Activated CD8-positive, alpha-beta T cell treated with anti-CD3 and anti-CD28 coated beads, Interleukin-2, amount 10 ng/mL, durations not matched to agents 7 days and 5 days (primary cell): ENCODE measurements at regions not wholly inside any gene's neighbourhood (a gene's known extent, or its start where the extent isn't known, plus 50 kb on each side); places are given as distances from the start of the nearest gene placed in this dataset.

ENCODE experiments used
- ATAC-seq: fragments of 150-1000 bp; cut with Tn5 transposase; one replicate; pipeline ENCODE4 v1.10.0; 2021; ENCODE audit warnings: moderate library complexity
- CTCF ChIA-PET: fragments of 350-600 bp; sonication (Branson Sonifier 250); formaldehyde crosslinking; loops from one replicate; lab custom pipeline; 2021; ENCODE audit warnings: antibody characterized with exemption; lab: Charles Lee
- POLR2A ChIA-PET: fragments of 350-600 bp; sonication (Branson Sonifier 250); formaldehyde crosslinking; loops from one replicate; lab custom pipeline; 2021; ENCODE audit warnings: antibody characterized with exemption; lab: Charles Lee
- DNase-seq: peaks from one replicate; pipeline ENCODE4 v3.0.0-alpha.2; 2020
- H3K27ac Mint-ChIP-seq: one replicate; pipeline ENCODE4 v1.8.0; 2021; ENCODE audit warnings: mild to moderate bottlenecking, mixed read lengths
- H3K27me3 Mint-ChIP-seq: one replicate; pipeline ENCODE4 v1.8.0; 2021; ENCODE audit warnings: low read depth, mixed read lengths
- H3K36me3 Mint-ChIP-seq: one replicate; pipeline ENCODE4 v1.8.0; 2021; ENCODE audit warnings: low read depth, mixed read lengths
- H3K4me1 Mint-ChIP-seq: one replicate; pipeline ENCODE4 v1.8.0; 2021; ENCODE audit warnings: low read depth, mixed read lengths
- H3K4me3 Mint-ChIP-seq: one replicate; pipeline ENCODE4 v1.8.0; 2021; ENCODE audit warnings: mild to moderate bottlenecking, mixed read lengths
- H3K9me3 Mint-ChIP-seq: one replicate; pipeline ENCODE4 v1.8.0; 2022; ENCODE audit warnings: mixed read lengths; ENCODE audit not compliant: insufficient read depth

GRCh38 chr5:91221917-91222316 is 161.2 kb downstream of the ARRDC3 start:
- CTCF ChIA-PET, result interaction anchor here (1.6 to 11.4 kb wide), 2 partner anchors 163 to 290 kb away, joined by 6 to 230 read pairs; partner anchors contain the start of gene ARRDC3
- no peaks in the 10 kb centered on the region for H3K9me3 Mint-ChIP-seq
- H3K4me3 Mint-ChIP-seq, result no peak overlapping the region
- no peak for DNase-seq
- no peaks in the 10 kb centered on the region for H3K36me3 Mint-ChIP-seq
- no peak overlapping the region for H3K27ac Mint-ChIP-seq
- no peak for ATAC-seq
- POLR2A ChIA-PET, result interaction anchor here (1.8 kb wide), 1 partner anchor 161 kb away, joined by 5 read pairs; the partner anchor contains the start of gene ARRDC3
- H3K27me3 Mint-ChIP-seq, result peaks cover 4% of the 10 kb centered on the region
- H3K4me1 Mint-ChIP-seq, result peaks cover 3% of the 10 kb centered on the region

- ATAC-seq (no peak), DNase-seq (peak; percentile 39)
- Mint-ChIP-seq H3K36me3 (no peaks in the 10 kb centered on the region), H3K4me3 (no peak overlapping the region), H3K27ac (no peak overlapping the region), H3K27me3 (peaks cover 1% of the 10 kb centered on the region), H3K4me1 (peaks cover 3% of the 10 kb centered on the region), H3K9me3 (no peaks in the 10 kb centered on the region)
- ChIA-PET CTCF (interaction anchor here (0.7 to 11.4 kb wide), 27 partner anchors 8 to 355 kb away, joined by 3 to 230 read pairs (median 5); partner anchors contain the start of gene ARRDC3), POLR2A (interaction anchor here (0.6 to 2.7 kb wide), 3 partner anchors 140 to 164 kb away, joined by 3 to 20 read pairs (median 3); partner anchors contain the start of gene ARRDC3)
These were observed 163.2 kb downstream of the ARRDC3 start for GRCh38 chr5:91219803-91220371.

GRCh38 chr5:91219091-91219802 is 163.9 kb downstream of the ARRDC3 start:
- ChIA-PET CTCF (interaction anchor here (0.7 to 11.4 kb wide), 28 partner anchors 8 to 354 kb away, joined by 3 to 230 read pairs (median 5); partner anchors contain the start of gene ARRDC3), POLR2A (interaction anchor here (0.6 to 2.7 kb wide), 2 partner anchors 141 to 165 kb away, joined by 3 to 20 read pairs; partner anchors contain the start of gene ARRDC3)
- no peak for ATAC-seq
- DNase-seq, result no peak
- Mint-ChIP-seq H3K4me1 (peaks cover 3% of the 10 kb centered on the region), H3K9me3 (no peaks in the 10 kb centered on the region), H3K27me3 (no peaks in the 10 kb centered on the region), H3K4me3 (no peak overlapping the region), H3K27ac (no peak overlapping the region), H3K36me3 (no peaks in the 10 kb centered on the region)

- Mint-ChIP-seq H3K4me1 (peaks cover 3% of the 10 kb centered on the region), H3K4me3 (no peak overlapping the region), H3K9me3 (no peaks in the 10 kb centered on the region), H3K36me3 (no peaks in the 10 kb centered on the region), H3K27ac (no peak overlapping the region), H3K27me3 (no peaks in the 10 kb centered on the region)
- POLR2A ChIA-PET, result no interaction called here
- no peak for ATAC-seq
- CTCF ChIA-PET, result interaction anchor here (1.2 to 11.4 kb wide), 6 partner anchors 10 to 286 kb away, joined by 4 to 230 read pairs (median 10); partner anchors contain the start of gene ARRDC3
- no peak for DNase-seq
These were observed 165.3 kb downstream of the ARRDC3 start for GRCh38 chr5:91217859-91218258.

- H3K27ac Mint-ChIP-seq, result no peak overlapping the region
- ATAC-seq (no peak), DNase-seq (no peak)
- H3K36me3 Mint-ChIP-seq, result no peaks in the 10 kb centered on the region
- H3K4me3 Mint-ChIP-seq, result no peak overlapping the region
- ChIA-PET CTCF (interaction anchor here (0.7 to 11.4 kb wide), 4 partner anchors 15 to 205 kb away, joined by 3 to 230 read pairs (median 4); partner anchors contain the start of gene ARRDC3), POLR2A (no interaction called here)
- H3K4me1 Mint-ChIP-seq, result peaks cover 3% of the 10 kb centered on the region
- H3K27me3 Mint-ChIP-seq, result no peaks in the 10 kb centered on the region
- H3K9me3 Mint-ChIP-seq, result no peaks in the 10 kb centered on the region
These were observed 168.5 kb downstream of the ARRDC3 start for GRCh38 chr5:91214571-91214970.
